ENCODE measurements at regions not wholly inside any gene's neighbourhood (a gene's known extent, or its start where the extent isn't known, plus 50 kb on each side); places are given as distances from the start of the nearest gene placed in this dataset.

GRCh38 chr6:24995270-24995669 is 59.5 kb upstream of the RIPOR2 start:
- Histone ChIP-seq H3K36me3 (ENCODE audit: control insufficient read depth in 2 of 2, insufficient read depth in 2 of 2, low read length in 1 of 2) (no peaks in the 10 kb centered on the region), H4K20me1 (ENCODE audit: control insufficient read depth, insufficient read depth) (no peaks in the 10 kb centered on the region), H3K79me2 (ENCODE audit: control insufficient read depth, insufficient read depth, low read length) (no peaks in the 10 kb centered on the region), H3K4me1 (ENCODE audit: control insufficient read depth, insufficient read depth, low read length) (peaks cover 18% of the 10 kb centered on the region), H3K9me3 (replicated peaks; ENCODE audit: control insufficient read depth, insufficient read depth, low read length) (no peaks in the 10 kb centered on the region), H3K9ac (ENCODE audit: control insufficient read depth, insufficient read depth, low read length) (no peak overlapping the region), H3K4me2 (ENCODE audit: control insufficient read depth, insufficient read depth) (no peak overlapping the region), H3K4me3 (no peak overlapping the region), H2AFZ (ENCODE audit: control insufficient read depth, low read depth, low read length) (no peak overlapping the region), H3K27ac (ENCODE audit: control insufficient read depth, insufficient read depth) (no peak overlapping the region), H3K27me3 (replicated peaks in 1 of 2; ENCODE audit: control insufficient read depth in 2 of 2, insufficient read depth in 2 of 2, low read length in 1 of 2) (no peaks in the 10 kb centered on the region)
- 92% methylated on average over 4 of the region's 4 CpGs for WGBS (ENCODE audit: insufficient coverage, insufficient replicate concordance, low lambda C conversion rate, missing lambda C conversion rate)
- intact Hi-C loops (cut with micrococcal nuclease; ENCODE audit: unreplicated experiment): no loop called here
- FAIRE-seq (no peak), DNase-seq (ENCODE audit: low read depth, low spot score) (no peak), ATAC-seq (no peak)
- no TSS peak for BruUV-seq (replicated peaks)
- RAD21 ChIA-PET (ENCODE audit: unreplicated experiment): interaction anchor here (0.9 to 5.8 kb wide), 6 partner anchors 31 to 144 kb away, joined by 3 to 229 read pairs (median 4); partner anchors contain the start of gene RIPOR2
- in situ Hi-C loops (cut with MboI): no loop called here
- POLR2A ChIA-PET: interaction anchor here (1.3 kb wide), 1 partner anchor 138 kb away, joined by 3 read pairs; no protein-coding TSS in a partner anchor
- CTCF ChIA-PET: interaction anchor here (0.6 to 10.6 kb wide), 5 partner anchors 21 to 139 kb away, joined by 3 to 376 read pairs (median 153); partner anchors contain the start of gene RIPOR2
- SMC1A ChIA-PET (ENCODE audit: uncharacterized antibody, unreplicated experiment): interaction anchor here (0.6 to 10.5 kb wide), 6 partner anchors 10 to 139 kb away, joined by 3 to 243 read pairs (median 8); partner anchors contain the start of gene RIPOR2
- TF ChIP-seq ATF3 (IDR thresholded peaks at IDR 0.05; ENCODE audit: borderline replicate concordance, extremely low read depth, low read depth, low read length): no peak
- no peak for TF ChIP-seq DPF2 (IDR thresholded peaks at IDR 0.05)

GRCh38 chr6:24996269-24996836 is 60.6 kb upstream of the RIPOR2 start:
- CTCF ChIA-PET: no interaction called here
- DNase-seq (ENCODE audit: low read depth, low spot score): no peak
- POLR2A ChIA-PET: no interaction called here
- Histone ChIP-seq H3K4me2 (ENCODE audit: control insufficient read depth, insufficient read depth) (no peak overlapping the region), H3K79me2 (ENCODE audit: control insufficient read depth, insufficient read depth, low read length) (no peaks in the 10 kb centered on the region), H3K27me3 (replicated peaks in 1 of 2; ENCODE audit: control insufficient read depth in 2 of 2, insufficient read depth in 2 of 2, low read length in 1 of 2) (no peaks in the 10 kb centered on the region), H4K20me1 (ENCODE audit: control insufficient read depth, insufficient read depth) (no peaks in the 10 kb centered on the region), H3K4me1 (ENCODE audit: control insufficient read depth, insufficient read depth, low read length) (peaks cover 16% of the 10 kb centered on the region), H3K27ac (ENCODE audit: control insufficient read depth, insufficient read depth) (no peak overlapping the region), H2AFZ (ENCODE audit: control insufficient read depth, low read depth, low read length) (no peak overlapping the region), H3K36me3 (ENCODE audit: control insufficient read depth in 2 of 2, insufficient read depth in 2 of 2, low read length in 1 of 2) (no peaks in the 10 kb centered on the region), H3K4me3 (no peak overlapping the region), H3K9me3 (replicated peaks; ENCODE audit: control insufficient read depth, insufficient read depth, low read length) (no peaks in the 10 kb centered on the region), H3K9ac (ENCODE audit: control insufficient read depth, insufficient read depth, low read length) (no peak overlapping the region)
- SMC1A ChIA-PET (ENCODE audit: uncharacterized antibody, unreplicated experiment): interaction anchor here (1.1 to 10.5 kb wide), 3 partner anchors 20 to 140 kb away, joined by 3 to 243 read pairs (median 15); no protein-coding TSS in a partner anchor
- no peak for ATAC-seq
- RAD21 ChIA-PET (ENCODE audit: unreplicated experiment): interaction anchor here (0.5 kb wide), 1 partner anchor 177 kb away, joined by 3 read pairs; no protein-coding TSS in a partner anchor
- in situ Hi-C loops (cut with MboI): no loop called here
- intact Hi-C loops (cut with micrococcal nuclease; ENCODE audit: unreplicated experiment): no loop called here
- no TSS peak for BruUV-seq (replicated peaks)
- no peak for FAIRE-seq
- 88% methylated on average over 5 of the region's 5 CpGs for WGBS (ENCODE audit: insufficient coverage, insufficient replicate concordance, low lambda C conversion rate, missing lambda C conversion rate)
- TF ChIP-seq ZNF217 (IDR thresholded peaks at IDR 0.05) (no peak), SKIL (IDR thresholded peaks at IDR 0.05; ENCODE audit: low read depth, poor library complexity, severe bottlenecking) (no peak), PBX3 (IDR thresholded peaks at IDR 0.05; ENCODE audit: insufficient replicate concordance, low read depth, low read length) (no peak), CBX3 (IDR thresholded peaks at IDR 0.05; ENCODE audit: borderline replicate concordance, low read depth) (no peak)
- TF ChIP-seq, protein P1, sequence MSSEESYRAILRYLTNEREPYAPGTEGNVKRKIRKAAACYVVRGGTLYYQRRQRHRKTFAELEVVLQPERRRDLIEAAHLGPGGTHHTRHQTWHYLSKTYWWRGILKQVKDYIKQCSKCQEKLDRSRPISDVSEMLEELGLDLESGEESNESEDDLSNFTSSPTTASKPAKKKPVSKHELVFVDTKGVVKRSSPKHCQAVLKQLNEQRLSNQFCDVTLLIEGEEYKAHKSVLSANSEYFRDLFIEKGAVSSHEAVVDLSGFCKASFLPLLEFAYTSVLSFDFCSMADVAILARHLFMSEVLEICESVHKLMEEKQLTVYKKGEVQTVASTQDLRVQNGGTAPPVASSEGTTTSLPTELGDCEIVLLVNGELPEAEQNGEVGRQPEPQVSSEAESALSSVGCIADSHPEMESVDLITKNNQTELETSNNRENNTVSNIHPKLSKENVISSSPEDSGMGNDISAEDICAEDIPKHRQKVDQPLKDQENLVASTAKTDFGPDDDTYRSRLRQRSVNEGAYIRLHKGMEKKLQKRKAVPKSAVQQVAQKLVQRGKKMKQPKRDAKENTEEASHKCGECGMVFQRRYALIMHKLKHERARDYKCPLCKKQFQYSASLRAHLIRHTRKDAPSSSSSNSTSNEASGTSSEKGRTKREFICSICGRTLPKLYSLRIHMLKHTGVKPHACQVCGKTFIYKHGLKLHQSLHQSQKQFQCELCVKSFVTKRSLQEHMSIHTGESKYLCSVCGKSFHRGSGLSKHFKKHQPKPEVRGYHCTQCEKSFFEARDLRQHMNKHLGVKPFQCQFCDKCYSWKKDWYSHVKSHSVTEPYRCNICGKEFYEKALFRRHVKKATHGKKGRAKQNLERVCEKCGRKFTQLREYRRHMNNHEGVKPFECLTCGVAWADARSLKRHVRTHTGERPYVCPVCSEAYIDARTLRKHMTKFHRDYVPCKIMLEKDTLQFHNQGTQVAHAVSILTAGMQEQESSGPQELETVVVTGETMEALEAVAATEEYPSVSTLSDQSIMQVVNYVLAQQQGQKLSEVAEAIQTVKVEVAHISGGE (CRISPR knock-in tag; IDR thresholded peaks at IDR 0.05): no peak

All from GM12878 (cell line).